ENCODE measurements at regions not wholly inside any gene's neighbourhood (a gene's known extent, or its start where the extent isn't known, plus 50 kb on each side); places are given as distances from the start of the nearest gene placed in this dataset.

DNA sequence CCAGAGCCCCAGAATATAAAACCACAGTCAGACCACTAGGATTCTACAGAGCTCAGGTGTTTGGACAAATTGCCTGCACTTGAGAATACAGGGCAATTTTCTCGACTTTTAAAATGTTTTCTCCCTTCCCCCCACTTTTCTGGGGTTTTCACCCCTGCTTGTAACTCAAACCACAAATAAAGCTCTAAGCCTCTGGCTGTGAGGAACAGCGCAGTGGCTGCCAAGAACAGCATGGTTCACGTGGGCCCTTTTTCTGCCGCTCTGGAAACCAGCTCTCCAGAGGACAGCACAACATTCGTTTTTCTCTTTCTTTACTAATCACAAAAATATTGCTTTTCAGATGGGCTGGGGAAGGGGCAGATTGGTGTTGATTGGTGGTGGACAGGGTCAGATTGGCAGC is 102.2 kb upstream of the JUN start:
- TF ChIP-seq, protein P1, sequence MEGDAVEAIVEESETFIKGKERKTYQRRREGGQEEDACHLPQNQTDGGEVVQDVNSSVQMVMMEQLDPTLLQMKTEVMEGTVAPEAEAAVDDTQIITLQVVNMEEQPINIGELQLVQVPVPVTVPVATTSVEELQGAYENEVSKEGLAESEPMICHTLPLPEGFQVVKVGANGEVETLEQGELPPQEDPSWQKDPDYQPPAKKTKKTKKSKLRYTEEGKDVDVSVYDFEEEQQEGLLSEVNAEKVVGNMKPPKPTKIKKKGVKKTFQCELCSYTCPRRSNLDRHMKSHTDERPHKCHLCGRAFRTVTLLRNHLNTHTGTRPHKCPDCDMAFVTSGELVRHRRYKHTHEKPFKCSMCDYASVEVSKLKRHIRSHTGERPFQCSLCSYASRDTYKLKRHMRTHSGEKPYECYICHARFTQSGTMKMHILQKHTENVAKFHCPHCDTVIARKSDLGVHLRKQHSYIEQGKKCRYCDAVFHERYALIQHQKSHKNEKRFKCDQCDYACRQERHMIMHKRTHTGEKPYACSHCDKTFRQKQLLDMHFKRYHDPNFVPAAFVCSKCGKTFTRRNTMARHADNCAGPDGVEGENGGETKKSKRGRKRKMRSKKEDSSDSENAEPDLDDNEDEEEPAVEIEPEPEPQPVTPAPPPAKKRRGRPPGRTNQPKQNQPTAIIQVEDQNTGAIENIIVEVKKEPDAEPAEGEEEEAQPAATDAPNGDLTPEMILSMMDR (optimal IDR thresholded peaks at IDR 0.05 in 1 of 3, IDR thresholded peaks at IDR 0.05 in 1 of 3, conservative IDR thresholded peaks at IDR 0.05 in 1 of 3; ENCODE audit: extremely low read depth in 1 of 3, insufficient read depth in 2 of 3, low read length in 3 of 3): no peak
- no peak for TF ChIP-seq EZH2 (IDR thresholded peaks at IDR 0.05; ENCODE audit: low read length)
